Dermis blood vessel endothelial cell (primary cell): ENCODE measurements at regions not wholly inside any gene's neighbourhood (a gene's known extent, or its start where the extent isn't known, plus 50 kb on each side); places are given as distances from the start of the nearest gene placed in this dataset.

Experiments used
- DNase-seq: peaks from one replicate; pipeline ENCODE4 v3.0.0; 2010

GRCh38 chr16:9188721-9189120 lies 97.3 kb downstream of the HAPSTR1 start:
- no peak for DNase-seq

- DNase-seq: no peak
Measured at GRCh38 chr16:9191274-9191850, 99.9 kb downstream of the HAPSTR1 start.

- no peak for DNase-seq
Measured at GRCh38 chr16:9192746-9193145, 101.3 kb downstream of the HAPSTR1 start.

GRCh38 chr16:9195287-9195686 lies 103.8 kb downstream of the HAPSTR1 start:
- no peak for DNase-seq

GRCh38 chr16:9197957-9198661 lies 106.7 kb downstream of the HAPSTR1 start:
- no peak for DNase-seq

GRCh38 chr16:9199311-9199710 lies 107.9 kb downstream of the HAPSTR1 start:
- no peak for DNase-seq

- DNase-seq: no peak
Measured at GRCh38 chr16:9199751-9200150, 108.3 kb downstream of the HAPSTR1 start.

- no peak for DNase-seq
Measured at GRCh38 chr16:9203956-9204355, 112.5 kb downstream of the HAPSTR1 start.

- DNase-seq: no peak
Measured at GRCh38 chr16:9205661-9206060, 114.2 kb downstream of the HAPSTR1 start.

GRCh38 chr16:9206156-9206555 lies 114.7 kb downstream of the HAPSTR1 start:
- DNase-seq: no peak

- no peak for DNase-seq
Measured at GRCh38 chr16:9212621-9213020, 121.2 kb downstream of the HAPSTR1 start.

GRCh38 chr16:9219813-9220212 lies 128.4 kb downstream of the HAPSTR1 start:
- DNase-seq: no peak

- DNase-seq: no peak
Measured at GRCh38 chr16:9225527-9226316, 134.3 kb downstream of the HAPSTR1 start.

- no peak for DNase-seq
Measured at GRCh38 chr16:9226924-9227323, 135.5 kb downstream of the HAPSTR1 start.

- no peak for DNase-seq
Measured at GRCh38 chr16:9231039-9231438, 139.6 kb downstream of the HAPSTR1 start.

GRCh38 chr16:9232102-9232770 lies 140.8 kb downstream of the HAPSTR1 start:
- DNase-seq: no peak

- no peak for DNase-seq
Measured at GRCh38 chr16:9235867-9236266, 144.4 kb downstream of the HAPSTR1 start.

- no peak for DNase-seq
Measured at GRCh38 chr16:9236319-9236718, 144.9 kb downstream of the HAPSTR1 start.

- DNase-seq: no peak
Measured at GRCh38 chr16:9238346-9238745, 146.9 kb downstream of the HAPSTR1 start.

GRCh38 chr16:9241177-9241576 lies 149.7 kb downstream of the HAPSTR1 start:
- no peak for DNase-seq

GRCh38 chr16:9248162-9248561 lies 156.7 kb downstream of the HAPSTR1 start:
- no peak for DNase-seq

- no peak for DNase-seq
Measured at GRCh38 chr16:9249534-9249933, 158.1 kb downstream of the HAPSTR1 start.

GRCh38 chr16:9251026-9251425 lies 159.6 kb downstream of the HAPSTR1 start:
- no peak for DNase-seq
